SU-DHL-6 (cell line): ENCODE measurements at regions not wholly inside any gene's neighbourhood (a gene's known extent, or its start where the extent isn't known, plus 50 kb on each side); places are given as distances from the start of the nearest gene placed in this dataset.

Experiments used
- CTCF ChIP-seq: fragments of 200-600 bp; sonication (generic); IDR thresholded peaks from one replicate; pipeline ENCODE4 v1.5.1; 2017; ENCODE audit warnings: antibody characterized with exemption, mild to moderate bottlenecking, low read length, moderate library complexity; ENCODE audit not compliant: insufficient read depth, poor library complexity, severe bottlenecking
- EZH2phosphoT487 ChIP-seq: fragments of 200-600 bp; sonication (generic), shearing (Covaris generic); conservative IDR thresholded peaks from 2 replicates; pipeline ENCODE4 v1.6.1; 2018; ENCODE audit warnings: mild to moderate bottlenecking, antibody characterized with exemption, low read length, moderate library complexity, mixed read lengths

- TF ChIP-seq CTCF (no peak), EZH2phosphoT487 (no peak)
These were observed 105.7 kb upstream of the ZPLD1 start for GRCh38 chr3:102329066-102329465.
